GM21723 (cell line): ENCODE measurements at regions not wholly inside any gene's neighbourhood (a gene's known extent, or its start where the extent isn't known, plus 50 kb on each side); places are given as distances from the start of the nearest gene placed in this dataset.

ENCODE experiments used
- ATAC-seq: cut with Tn5 transposase; IDR thresholded peaks from one replicate; pipeline ENCODE4 v1.9.1; 2021; ENCODE audit warnings: mild to moderate bottlenecking, moderate library complexity; ENCODE audit not compliant: unreplicated experiment

GRCh38 chr2:217459680-217460405, 543.0 kb downstream of the TNS1 start:
- no peak for ATAC-seq

GRCh38 chr2:217459016-217459415, 543.8 kb downstream of the TNS1 start:
- no peak for ATAC-seq

DNA sequence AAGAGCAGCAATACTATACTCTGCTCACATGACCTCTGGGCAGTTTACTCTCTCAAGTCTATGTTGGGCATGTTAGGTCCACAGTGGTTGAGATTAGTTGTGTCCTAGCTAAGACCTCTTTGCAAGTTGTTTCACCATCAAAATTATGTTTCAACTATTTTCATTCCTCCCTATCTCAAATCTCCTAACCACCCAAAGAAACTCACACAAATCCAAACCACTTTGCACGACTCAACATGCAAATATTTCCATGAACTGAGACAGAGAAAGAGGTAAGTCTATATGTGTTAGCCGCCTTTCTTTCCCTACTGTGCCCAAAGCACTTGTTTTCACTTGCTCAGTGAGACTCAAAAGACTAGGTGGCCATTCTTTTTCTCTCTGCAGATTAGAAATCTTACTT, 546.8 kb downstream of the TNS1 start:
- no peak for ATAC-seq

DNA sequence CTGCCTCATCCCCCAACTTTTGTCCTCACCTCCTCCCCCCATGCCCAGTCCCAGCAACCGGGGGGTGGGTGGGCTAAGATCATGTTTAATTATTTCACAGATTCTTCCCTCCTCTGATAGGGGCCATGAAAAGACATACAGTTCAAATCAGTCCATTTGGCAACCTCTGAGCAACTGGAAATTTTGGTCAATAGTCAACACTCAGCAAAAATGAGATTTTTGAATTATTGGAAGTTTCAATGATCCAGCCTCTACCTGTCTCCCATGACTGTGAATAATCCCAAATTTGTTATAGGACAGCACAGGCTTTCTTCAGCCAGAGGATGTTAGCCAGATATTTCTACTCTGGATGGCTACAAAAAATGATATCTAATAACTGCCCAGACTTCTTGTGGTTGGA, 549.9 kb downstream of the TNS1 start:
- no peak for ATAC-seq

DNA sequence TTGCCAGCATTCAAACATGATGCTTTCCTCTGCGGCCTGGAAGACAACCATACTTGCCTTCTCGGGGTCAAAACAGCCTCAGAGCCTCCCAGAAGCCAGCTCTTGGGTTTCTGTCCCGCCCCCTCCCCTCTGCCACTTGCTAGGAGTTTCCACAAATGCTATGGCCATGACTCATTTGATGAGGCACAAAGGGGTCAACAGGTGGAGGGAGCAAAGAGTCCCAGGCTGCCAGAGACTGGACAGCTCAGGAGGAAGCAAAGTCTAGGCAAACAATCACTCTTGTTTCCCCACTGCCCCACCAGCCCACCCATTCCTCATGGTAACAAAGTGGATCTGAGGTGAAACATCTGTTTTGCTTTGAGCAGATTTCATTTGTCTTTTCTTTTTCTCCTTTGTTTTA, 551.1 kb downstream of the TNS1 start:
- no peak for ATAC-seq

DNA sequence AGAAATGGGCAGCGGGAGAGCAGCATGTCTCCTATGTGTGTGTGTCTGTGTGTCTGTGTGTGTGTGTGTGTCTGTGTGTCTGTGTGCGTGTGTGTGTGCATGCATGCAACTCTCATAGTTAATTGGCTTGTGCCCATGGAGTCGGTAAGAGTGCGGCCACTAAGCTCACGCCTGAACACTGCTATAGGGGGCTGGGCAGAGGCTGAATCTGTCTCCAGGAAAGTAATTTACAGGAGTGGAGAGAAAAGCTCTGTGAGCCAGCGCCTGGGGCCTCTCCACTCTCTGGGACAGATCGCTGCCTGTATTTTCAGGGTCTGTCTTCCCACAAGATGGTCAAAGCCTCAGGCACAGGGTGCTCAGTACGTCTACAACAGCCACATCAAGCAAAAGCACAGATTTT, 553.4 kb downstream of the TNS1 start:
- ATAC-seq = no peak

DNA sequence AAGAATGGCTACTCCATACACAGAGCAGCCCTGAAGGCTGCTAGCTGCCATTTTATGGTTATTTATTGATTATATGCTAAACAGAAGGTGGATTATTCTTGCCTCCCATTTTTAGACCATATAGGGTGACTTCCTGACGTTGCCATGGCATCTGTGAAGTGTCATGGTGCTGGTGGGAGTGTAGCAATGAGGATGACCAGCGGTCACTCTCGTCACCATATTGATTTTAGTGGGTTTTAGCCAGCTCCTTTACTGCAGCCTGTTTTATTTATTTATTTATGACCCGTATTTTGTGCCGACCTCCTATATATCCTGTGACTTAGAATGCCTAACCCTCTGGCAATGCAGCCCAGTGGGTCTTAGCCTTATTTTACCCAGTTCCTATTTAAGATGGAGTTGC, 553.9 kb downstream of the TNS1 start:
- ATAC-seq = no peak

DNA sequence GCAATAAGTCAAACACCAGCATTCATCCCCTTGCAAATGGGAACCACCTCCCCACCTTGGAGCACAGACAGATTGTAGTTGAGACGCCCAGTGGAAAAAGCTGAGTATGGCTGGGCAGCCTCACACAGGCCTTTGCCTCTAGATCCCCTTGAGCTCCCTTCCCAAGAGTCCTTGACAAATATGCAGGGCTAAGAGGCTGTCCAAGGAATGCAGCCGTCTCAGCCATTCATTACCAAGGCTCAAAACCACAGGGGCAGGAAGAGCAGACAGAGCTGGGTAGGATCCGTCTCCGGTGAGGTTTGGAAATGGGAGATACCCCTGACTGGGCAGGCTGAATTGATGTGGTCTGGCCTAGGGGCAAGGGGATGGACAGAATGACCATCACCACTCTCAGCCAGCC, 557.1 kb downstream of the TNS1 start:
- ATAC-seq = no peak

DNA sequence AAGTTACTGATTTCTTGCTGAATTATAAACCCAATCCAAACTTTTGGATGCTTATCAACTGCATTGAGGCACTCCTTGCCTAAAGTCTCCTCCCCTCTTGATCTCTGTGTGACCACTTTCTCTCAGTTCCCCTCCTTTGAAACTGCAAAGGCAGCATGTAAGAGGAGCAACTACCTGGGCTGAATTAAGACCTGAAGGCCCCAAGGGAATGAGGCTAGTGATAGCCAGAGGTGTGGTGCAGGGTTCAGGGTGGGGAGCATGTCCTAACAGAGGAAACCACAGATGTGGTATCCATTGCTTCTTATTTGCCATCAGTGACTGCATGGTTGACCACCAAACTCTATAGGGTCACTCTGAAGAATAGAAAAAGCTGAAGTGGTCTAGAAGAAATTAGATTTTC, 557.9 kb downstream of the TNS1 start:
- ATAC-seq = no peak

GRCh38 chr2:217444509-217444908, 558.3 kb downstream of the TNS1 start:
- no peak for ATAC-seq

DNA sequence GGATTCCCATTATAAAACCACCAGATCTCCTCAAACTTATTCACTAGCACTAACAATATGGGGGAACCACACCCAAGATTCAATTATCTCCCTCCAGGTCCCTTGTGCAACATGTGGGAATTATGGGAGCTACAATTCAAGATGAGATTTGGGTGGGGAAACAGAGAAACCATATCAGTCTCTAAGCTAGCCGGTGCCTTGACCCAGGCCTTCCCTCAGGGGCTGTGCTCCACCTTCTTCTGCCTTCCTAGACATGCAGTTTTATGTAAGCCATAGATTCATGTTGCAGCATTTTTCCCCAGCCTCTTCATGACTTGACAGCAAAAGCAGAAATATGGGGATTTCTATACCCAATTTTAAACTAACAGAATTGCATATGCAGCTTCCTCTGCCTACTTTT, 559.2 kb downstream of the TNS1 start:
- ATAC-seq = no peak

DNA sequence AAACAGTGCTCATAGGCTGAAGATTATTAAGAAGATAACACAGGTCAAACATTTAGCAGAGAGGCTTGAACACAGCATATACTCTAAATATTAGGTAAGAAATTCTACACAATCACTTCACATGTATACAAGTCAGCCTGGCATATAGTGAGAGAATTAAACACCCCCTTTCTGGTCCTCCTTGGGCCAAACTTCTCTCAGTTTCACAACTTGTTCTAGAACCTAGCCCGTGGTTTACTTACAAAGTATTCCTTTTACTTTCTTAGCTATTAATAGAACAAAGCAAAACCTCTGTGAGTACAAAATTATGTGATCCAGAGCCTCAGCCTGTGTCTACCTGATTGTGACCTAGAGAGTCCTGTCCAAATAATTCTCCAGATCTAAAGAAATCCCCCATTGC, 562.8 kb downstream of the TNS1 start:
- ATAC-seq = peak; percentile 74

- ATAC-seq = peak; percentile 64
Measured at GRCh38 chr2:217438821-217439220, 564.0 kb downstream of the TNS1 start.

- ATAC-seq = no peak
Measured at GRCh38 chr2:217438136-217438535, 564.7 kb downstream of the TNS1 start.

DNA sequence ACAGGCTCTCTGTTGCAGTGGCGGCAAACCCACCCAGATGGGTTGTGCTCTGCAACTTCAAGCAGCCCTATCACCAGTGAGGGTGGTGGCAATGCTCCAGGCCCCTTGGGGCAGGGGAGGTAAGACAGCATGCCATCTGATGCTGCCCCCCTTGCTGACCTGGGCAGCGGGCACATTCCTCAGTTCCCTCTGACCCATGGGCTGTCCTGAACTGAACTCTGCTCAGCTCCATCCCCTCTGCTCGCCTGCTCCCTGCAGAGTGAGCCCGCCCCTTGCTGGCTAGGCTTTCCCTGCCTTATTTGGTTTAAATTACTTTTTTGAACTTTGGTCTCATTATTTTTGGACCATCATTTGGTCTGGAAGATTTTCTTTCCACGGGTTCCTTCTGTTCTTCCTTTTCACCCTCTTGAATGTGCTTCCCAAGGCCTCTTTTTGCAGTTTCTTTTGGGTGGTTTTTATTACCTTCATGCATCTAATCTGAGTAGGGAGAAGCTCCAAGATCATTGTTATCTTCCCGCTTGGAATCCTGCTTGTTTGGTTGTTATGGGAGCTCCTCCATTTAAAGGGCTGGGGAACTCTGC, 565.4 kb downstream of the TNS1 start:
- ATAC-seq = no peak

DNA sequence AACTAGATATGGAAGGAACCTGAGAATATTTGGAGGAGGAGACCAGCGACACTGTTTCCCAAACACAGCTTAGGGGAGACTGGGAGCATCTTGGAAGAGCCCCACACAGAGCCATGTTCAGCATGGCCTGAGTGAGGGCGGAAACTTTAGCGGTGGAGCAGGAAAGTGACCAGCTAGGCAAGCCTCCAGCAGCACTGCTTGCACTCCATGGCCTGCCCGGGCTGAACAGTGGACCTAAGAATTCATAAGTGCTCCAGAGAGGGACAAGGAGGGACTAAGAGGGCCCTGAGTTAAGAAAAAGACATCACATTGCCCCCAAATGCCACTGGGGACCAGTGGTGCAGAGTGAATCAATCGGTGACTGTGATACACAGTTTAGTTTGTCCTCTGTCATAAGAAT, 566.4 kb downstream of the TNS1 start:
- no peak for ATAC-seq

- ATAC-seq = peak; percentile 97
Measured at GRCh38 chr2:217434180-217434975, 568.4 kb downstream of the TNS1 start.

- ATAC-seq = no peak
Measured at GRCh38 chr2:217433522-217433921, 569.3 kb downstream of the TNS1 start.

- ATAC-seq = no peak
Measured at GRCh38 chr2:217431577-217432269, 571.1 kb downstream of the TNS1 start.

DNA sequence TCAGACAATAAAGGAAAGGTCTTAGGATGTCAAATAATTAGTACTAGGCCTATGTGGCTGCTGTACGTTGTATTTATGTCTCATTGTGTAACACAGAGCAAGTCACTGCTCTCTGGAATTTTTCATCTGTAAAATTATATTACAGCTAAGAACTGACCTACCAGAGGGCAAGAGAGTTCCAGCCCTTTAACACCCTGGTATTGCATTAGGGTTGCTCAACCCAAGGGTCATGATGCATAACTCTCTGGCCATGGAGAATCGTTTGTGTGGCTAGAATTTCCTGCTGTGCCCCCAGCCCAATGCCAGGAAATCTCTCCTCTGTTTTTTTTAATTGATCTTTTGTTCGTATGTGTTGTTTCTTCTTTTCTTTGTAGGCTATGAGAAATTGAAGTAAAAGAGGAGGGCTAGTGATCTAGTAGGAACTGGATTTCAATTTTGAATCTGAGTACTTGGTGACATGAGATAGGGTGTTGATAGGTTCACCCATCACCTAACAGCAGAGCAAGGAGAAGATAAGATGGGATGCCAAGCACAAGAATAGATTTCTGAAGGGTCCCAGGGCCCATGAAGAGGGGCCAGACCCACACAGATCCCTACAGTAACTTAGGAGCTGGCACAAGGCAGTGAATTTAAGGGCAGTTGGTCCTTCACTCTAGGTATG, 571.2 kb upstream of the TNP1 start:
- ATAC-seq = no peak

DNA sequence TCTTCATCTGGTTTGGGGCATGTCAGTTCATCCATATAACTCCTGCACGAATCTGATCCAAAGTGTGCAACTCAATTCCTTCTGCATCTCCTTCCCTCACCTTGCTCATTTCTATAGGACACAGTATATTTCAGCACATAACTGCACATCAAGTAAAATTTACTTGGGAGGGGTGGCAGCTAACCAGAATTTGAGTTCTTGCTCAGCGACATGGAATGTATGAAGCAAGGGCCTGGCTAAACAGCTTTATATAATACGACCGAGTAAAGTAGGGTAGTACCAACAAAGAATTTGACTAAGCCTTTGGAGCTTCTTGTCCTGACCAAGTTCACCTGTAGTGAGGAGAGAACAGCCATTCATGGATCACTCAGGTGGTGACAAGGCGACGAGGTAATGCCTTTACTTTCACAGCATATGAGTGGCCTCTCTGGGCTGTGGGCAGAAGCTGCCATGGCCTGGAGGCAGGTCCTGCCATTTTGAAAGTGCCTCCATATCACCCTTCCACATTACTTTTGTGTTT, 570.2 kb upstream of the TNP1 start:
- no peak for ATAC-seq
